ENCODE measurements at regions not wholly inside any gene's neighbourhood (a gene's known extent, or its start where the extent isn't known, plus 50 kb on each side); places are given as distances from the start of the nearest gene placed in this dataset.

GRCh38 chr5:9957214-9957613 lies 292.5 kb downstream of the ATPSCKMT start:
- no peaks in the 10 kb centered on the region for H3K27me3 ChIP-seq (ENCODE audit: control insufficient read depth, insufficient read depth, low read length)
- no peaks in the 10 kb centered on the region; the same call in 1 of the 2 replicates for H3K9me3 ChIP-seq (ENCODE audit: control insufficient read depth, insufficient read depth, low read depth, low read length)

GRCh38 chr5:9956725-9957124 lies 293.0 kb downstream of the ATPSCKMT start:
- H3K27ac ChIP-seq (ENCODE audit: low read depth, low read length): no peak overlapping the region
- no peak overlapping the region for H3K4me3 ChIP-seq (ENCODE audit: low read depth, low read length)
- H3K4me1 ChIP-seq (ENCODE audit: control insufficient read depth, insufficient read depth, low read length): no peaks in the 10 kb centered on the region
- no peak overlapping the region for H3K9ac ChIP-seq (ENCODE audit: low read length)
- no peaks in the 10 kb centered on the region; the same call in 1 of the 2 replicates for H3K9me3 ChIP-seq (ENCODE audit: control insufficient read depth, insufficient read depth, low read depth, low read length)
- no peaks in the 10 kb centered on the region for H3K36me3 ChIP-seq (ENCODE audit: control insufficient read depth, insufficient read depth, low read length)
- H3K27me3 ChIP-seq (ENCODE audit: control insufficient read depth, insufficient read depth, low read length): no peaks in the 10 kb centered on the region

More at GRCh38 chr5:9957214-9957613, 292.5 kb downstream of the ATPSCKMT start:
- no peaks in the 10 kb centered on the region for H3K36me3 ChIP-seq (ENCODE audit: control insufficient read depth, insufficient read depth, low read length)
- H3K27ac ChIP-seq (ENCODE audit: low read depth, low read length): no peak overlapping the region
- H3K4me3 ChIP-seq (ENCODE audit: low read depth, low read length): no peak overlapping the region
- H3K4me1 ChIP-seq (ENCODE audit: control insufficient read depth, insufficient read depth, low read length): no peaks in the 10 kb centered on the region
- no peak overlapping the region for H3K9ac ChIP-seq (ENCODE audit: low read length)

DNA sequence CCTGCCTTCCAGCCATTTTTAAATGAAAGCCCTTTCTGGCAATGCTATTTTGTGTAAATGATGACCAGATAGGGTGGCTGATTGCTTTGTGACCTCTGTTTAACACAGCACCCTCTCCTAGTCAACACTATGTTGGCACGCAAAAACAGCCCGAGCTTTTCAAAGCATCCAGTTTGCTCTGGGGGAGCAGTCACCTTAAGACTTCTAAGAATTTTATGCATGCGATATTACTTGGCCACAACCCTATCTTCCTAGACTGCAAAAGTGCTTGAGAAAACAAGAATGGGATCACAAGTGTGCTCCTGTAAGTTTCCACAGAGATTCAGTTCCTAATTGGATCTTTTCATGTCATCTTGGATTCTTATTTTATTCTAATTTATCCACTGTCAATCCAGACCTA lies 294.1 kb downstream of the ATPSCKMT start:
- H3K4me1 ChIP-seq (ENCODE audit: control insufficient read depth, insufficient read depth, low read length): no peaks in the 10 kb centered on the region
- no peaks in the 10 kb centered on the region; the same call in 1 of the 2 replicates for H3K9me3 ChIP-seq (ENCODE audit: control insufficient read depth, insufficient read depth, low read depth, low read length)
- no peak overlapping the region for H3K4me3 ChIP-seq (ENCODE audit: low read depth, low read length)
- H3K9ac ChIP-seq (ENCODE audit: low read length): no peak overlapping the region
- H3K36me3 ChIP-seq (ENCODE audit: control insufficient read depth, insufficient read depth, low read length): no peaks in the 10 kb centered on the region
- H3K27me3 ChIP-seq (ENCODE audit: control insufficient read depth, insufficient read depth, low read length): no peaks in the 10 kb centered on the region
- H3K27ac ChIP-seq (ENCODE audit: low read depth, low read length): no peak overlapping the region

GRCh38 chr5:9954869-9955268 lies 294.8 kb downstream of the ATPSCKMT start:
- no peaks in the 10 kb centered on the region for H3K36me3 ChIP-seq (ENCODE audit: control insufficient read depth, insufficient read depth, low read length)
- H3K27ac ChIP-seq (ENCODE audit: low read depth, low read length): no peak overlapping the region
- H3K4me1 ChIP-seq (ENCODE audit: control insufficient read depth, insufficient read depth, low read length): no peaks in the 10 kb centered on the region
- H3K9me3 ChIP-seq (ENCODE audit: control insufficient read depth, insufficient read depth, low read depth, low read length): no peaks in the 10 kb centered on the region; the same call in 1 of the 2 replicates
- no peak overlapping the region for H3K4me3 ChIP-seq (ENCODE audit: low read depth, low read length)
- no peaks in the 10 kb centered on the region for H3K27me3 ChIP-seq (ENCODE audit: control insufficient read depth, insufficient read depth, low read length)
- no peak overlapping the region for H3K9ac ChIP-seq (ENCODE audit: low read length)

DNA sequence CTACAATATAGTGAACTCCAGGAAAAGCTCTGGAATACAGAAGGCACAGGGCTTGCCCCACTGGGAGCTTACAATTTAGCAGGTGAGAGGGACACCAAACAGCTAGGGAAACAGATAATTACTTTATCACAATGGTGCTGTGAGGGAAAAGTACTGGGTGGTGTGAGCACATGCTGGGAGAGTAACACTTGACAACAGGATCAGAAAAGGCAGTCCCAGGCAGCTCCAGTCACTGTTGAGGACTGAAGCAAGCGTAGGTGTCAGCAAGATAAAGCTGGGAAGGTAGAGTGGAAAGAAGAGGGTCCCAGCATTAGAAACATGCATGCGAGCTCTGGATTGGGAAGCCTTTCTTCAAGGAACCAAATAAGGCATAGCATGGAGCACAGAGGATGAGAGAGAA lies 296.0 kb downstream of the ATPSCKMT start:
- Histone ChIP-seq H3K9me3 (ENCODE audit: control insufficient read depth, insufficient read depth, low read depth, low read length) (no peaks in the 10 kb centered on the region; the same call in 1 of the 2 replicates), H3K4me1 (ENCODE audit: control insufficient read depth, insufficient read depth, low read length) (peaks cover 1% of the 10 kb centered on the region; the same call in 1 of the 2 replicates), H3K36me3 (ENCODE audit: control insufficient read depth, insufficient read depth, low read length) (no peaks in the 10 kb centered on the region), H3K4me3 (ENCODE audit: low read depth, low read length) (no peak overlapping the region), H3K27ac (ENCODE audit: low read depth, low read length) (no peak overlapping the region), H3K27me3 (ENCODE audit: control insufficient read depth, insufficient read depth, low read length) (no peaks in the 10 kb centered on the region), H3K9ac (ENCODE audit: low read length) (no peak overlapping the region)

DNA sequence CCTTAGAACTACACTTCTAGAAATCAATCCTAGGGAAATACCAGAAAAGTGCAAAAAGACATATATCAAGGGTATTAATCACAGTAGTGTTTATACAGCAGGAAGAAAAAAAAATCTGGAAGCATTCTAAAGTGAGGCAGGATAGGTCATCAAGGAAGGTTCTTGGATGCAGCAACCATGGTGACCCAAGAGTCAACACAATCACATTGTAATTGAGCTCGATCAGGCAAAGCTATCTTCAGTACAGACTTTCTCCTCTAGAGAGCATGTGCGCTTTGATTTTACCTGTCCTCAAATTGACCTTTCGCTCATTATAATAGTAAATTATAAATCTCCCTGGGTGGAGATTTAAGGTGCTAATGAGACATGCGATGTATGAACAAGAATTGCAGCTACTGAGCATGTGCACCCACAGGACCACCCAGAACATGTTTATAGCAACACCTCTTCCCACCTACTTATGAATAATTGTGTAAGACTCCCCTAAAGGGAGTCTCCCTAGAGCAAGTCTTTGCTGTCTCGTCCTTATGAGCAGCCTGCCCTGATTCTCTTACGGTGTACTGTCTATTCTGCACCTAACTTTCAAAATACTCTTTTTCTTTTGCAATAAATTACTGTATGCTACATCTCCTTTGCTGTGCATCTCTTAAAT lies 297.7 kb downstream of the ATPSCKMT start:
- H3K9ac ChIP-seq (ENCODE audit: low read length): no peak overlapping the region
- H3K9me3 ChIP-seq (ENCODE audit: control insufficient read depth, insufficient read depth, low read depth, low read length): no peaks in the 10 kb centered on the region; the same call in 1 of the 2 replicates
- no peak overlapping the region for H3K27ac ChIP-seq (ENCODE audit: low read depth, low read length)
- H3K4me3 ChIP-seq (ENCODE audit: low read depth, low read length): no peak overlapping the region
- H3K4me1 ChIP-seq (ENCODE audit: control insufficient read depth, insufficient read depth, low read length): peaks cover 7% of the 10 kb centered on the region; the same call in 1 of the 2 replicates
- H3K36me3 ChIP-seq (ENCODE audit: control insufficient read depth, insufficient read depth, low read length): no peaks in the 10 kb centered on the region
- no peaks in the 10 kb centered on the region for H3K27me3 ChIP-seq (ENCODE audit: control insufficient read depth, insufficient read depth, low read length)

DNA sequence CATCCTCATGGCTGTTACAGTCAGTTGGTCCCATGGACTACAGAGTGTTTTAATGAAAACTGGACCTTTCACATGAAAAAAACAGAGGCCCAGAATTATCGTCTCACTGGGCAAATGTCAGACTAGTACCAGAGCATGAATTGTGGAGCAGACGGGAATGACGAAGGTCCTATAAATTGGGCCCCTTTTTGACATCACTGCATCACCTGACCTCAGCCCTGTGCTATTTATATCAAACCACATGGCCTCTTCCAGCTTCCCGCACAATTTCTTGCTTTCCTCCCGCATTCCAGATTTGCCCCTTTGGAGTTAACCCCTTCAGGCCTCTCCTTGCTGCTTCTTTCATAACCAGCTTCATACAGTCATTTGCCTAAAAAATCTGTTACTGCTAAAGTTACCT lies 301.7 kb downstream of the ATPSCKMT start:
- Histone ChIP-seq H3K27me3 (ENCODE audit: control insufficient read depth, insufficient read depth, low read length) (no peaks in the 10 kb centered on the region), H3K4me1 (ENCODE audit: control insufficient read depth, insufficient read depth, low read length) (peaks cover 7% of the 10 kb centered on the region; the same call in 1 of the 2 replicates), H3K4me3 (ENCODE audit: low read depth, low read length) (no peak overlapping the region), H3K9ac (ENCODE audit: low read length) (no peak overlapping the region), H3K9me3 (ENCODE audit: control insufficient read depth, insufficient read depth, low read depth, low read length) (no peaks in the 10 kb centered on the region; the same call in 1 of the 2 replicates), H3K36me3 (ENCODE audit: control insufficient read depth, insufficient read depth, low read length) (no peaks in the 10 kb centered on the region), H3K27ac (ENCODE audit: low read depth, low read length) (no peak overlapping the region)

GRCh38 chr5:9947225-9947714 lies 302.4 kb downstream of the ATPSCKMT start:
- H3K9ac ChIP-seq (ENCODE audit: low read length): no peak overlapping the region
- peaks cover 7% of the 10 kb centered on the region; the same call in 1 of the 2 replicates for H3K4me1 ChIP-seq (ENCODE audit: control insufficient read depth, insufficient read depth, low read length)
- no peaks in the 10 kb centered on the region for H3K36me3 ChIP-seq (ENCODE audit: control insufficient read depth, insufficient read depth, low read length)
- H3K27me3 ChIP-seq (ENCODE audit: control insufficient read depth, insufficient read depth, low read length): no peaks in the 10 kb centered on the region
- no peak overlapping the region for H3K4me3 ChIP-seq (ENCODE audit: low read depth, low read length)
- no peaks in the 10 kb centered on the region for H3K9me3 ChIP-seq (ENCODE audit: control insufficient read depth, insufficient read depth, low read depth, low read length)
- no peak overlapping the region for H3K27ac ChIP-seq (ENCODE audit: low read depth, low read length)

GRCh38 chr5:9932770-9933169 lies 302.6 kb upstream of the TAS2R1 start:
- Histone ChIP-seq H3K9ac (ENCODE audit: low read length) (no peak overlapping the region), H3K4me1 (ENCODE audit: control insufficient read depth, insufficient read depth, low read length) (peaks cover 6% of the 10 kb centered on the region), H3K36me3 (ENCODE audit: control insufficient read depth, insufficient read depth, low read length) (no peaks in the 10 kb centered on the region), H3K9me3 (ENCODE audit: control insufficient read depth, insufficient read depth, low read depth, low read length) (peaks cover 13% of the 10 kb centered on the region; the same call in 1 of the 2 replicates), H3K4me3 (ENCODE audit: low read depth, low read length) (no peak overlapping the region), H3K27me3 (ENCODE audit: control insufficient read depth, insufficient read depth, low read length) (no peaks in the 10 kb centered on the region; the same call in 1 of the 2 replicates), H3K27ac (ENCODE audit: low read depth, low read length) (no peak overlapping the region)

DNA sequence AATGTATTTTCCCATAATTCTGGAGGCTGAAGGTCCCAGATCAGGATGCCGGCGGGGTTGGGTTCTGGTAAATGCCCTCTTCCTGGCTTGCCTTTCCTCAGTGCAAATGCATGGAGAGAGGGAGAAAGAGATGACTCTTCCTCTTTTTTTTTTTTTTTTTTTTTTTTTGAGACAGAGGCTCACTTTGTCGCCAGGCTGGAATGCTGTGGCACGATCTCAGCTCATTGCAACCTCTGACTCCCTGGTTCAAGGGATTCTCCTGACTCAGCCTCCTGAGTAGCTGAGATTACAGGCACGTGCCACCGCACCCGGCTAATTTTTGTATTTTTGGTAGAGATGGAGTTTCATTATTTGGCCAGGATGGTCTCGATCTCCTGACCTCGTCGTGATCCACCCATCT lies 300.0 kb upstream of the TAS2R1 start:
- H3K4me3 ChIP-seq (ENCODE audit: low read depth, low read length): no peak overlapping the region
- H3K27me3 ChIP-seq (ENCODE audit: control insufficient read depth, insufficient read depth, low read length): no peaks in the 10 kb centered on the region; the same call in 1 of the 2 replicates
- H3K4me1 ChIP-seq (ENCODE audit: control insufficient read depth, insufficient read depth, low read length): peaks cover 14% of the 10 kb centered on the region
- peaks cover 15% of the 10 kb centered on the region; the same call in 1 of the 2 replicates for H3K9me3 ChIP-seq (ENCODE audit: control insufficient read depth, insufficient read depth, low read depth, low read length)
- H3K36me3 ChIP-seq (ENCODE audit: control insufficient read depth, insufficient read depth, low read length): no peaks in the 10 kb centered on the region
- H3K9ac ChIP-seq (ENCODE audit: low read length): no peak overlapping the region
- H3K27ac ChIP-seq (ENCODE audit: low read depth, low read length): no peak overlapping the region

DNA sequence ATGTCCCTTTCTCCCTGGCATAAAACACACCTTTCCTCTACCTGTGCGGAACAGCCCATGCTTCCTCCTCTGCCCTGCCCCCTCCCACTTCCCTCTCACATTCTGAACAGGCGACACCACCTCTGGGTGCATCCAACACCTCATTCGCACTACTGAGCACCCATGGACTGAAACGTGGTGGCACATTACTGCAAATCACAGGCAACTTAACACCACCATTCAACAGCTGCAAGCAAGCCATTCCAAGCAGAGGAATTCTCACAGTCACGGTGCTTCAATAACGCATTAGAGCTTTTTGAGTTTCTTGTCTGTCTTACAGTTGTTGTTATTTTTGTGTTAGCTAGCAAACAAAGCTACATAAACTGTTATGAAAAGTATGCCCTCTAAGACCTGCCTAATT lies 298.2 kb upstream of the TAS2R1 start:
- Histone ChIP-seq H3K9me3 (ENCODE audit: control insufficient read depth, insufficient read depth, low read depth, low read length) (peaks cover 20% of the 10 kb centered on the region), H3K27me3 (ENCODE audit: control insufficient read depth, insufficient read depth, low read length) (no peaks in the 10 kb centered on the region; the same call in 1 of the 2 replicates), H3K4me3 (ENCODE audit: low read depth, low read length) (no peak overlapping the region), H3K36me3 (ENCODE audit: control insufficient read depth, insufficient read depth, low read length) (no peaks in the 10 kb centered on the region), H3K4me1 (ENCODE audit: control insufficient read depth, insufficient read depth, low read length) (peaks cover 19% of the 10 kb centered on the region), H3K9ac (ENCODE audit: low read length) (no peak overlapping the region), H3K27ac (ENCODE audit: low read depth, low read length) (no peak overlapping the region)

Data from HUES6 (cell line).